Parathyroid adenoma (tissue), 2 donors: ENCODE measurements at regions not wholly inside any gene's neighbourhood (a gene's known extent, or its start where the extent isn't known, plus 50 kb on each side); places are given as distances from the start of the nearest gene placed in this dataset.

Source experiments
- H2AFZ ChIP-seq: fragments of 300-600 bp; sonication (generic); one replicate; pipeline ENCODE4 v1.7.0; 2017; ENCODE audit warnings: antibody characterized with exemption, mild to moderate bottlenecking
- H3K27ac ChIP-seq: fragments of 300-600 bp; sonication (generic); one replicate; pipeline ENCODE4 v1.7.0; 2017
- H3K27me3 ChIP-seq: fragments of 300-600 bp; sonication (generic); one replicate; pipeline ENCODE4 v1.7.0; 2017; ENCODE audit warnings: low read length; ENCODE audit not compliant: control insufficient read depth, insufficient read depth
- H3K36me3 ChIP-seq: fragments of 300-600 bp; sonication (generic); one replicate; pipeline ENCODE4 v1.7.0; 2017; ENCODE audit warnings: low read length; ENCODE audit not compliant: control insufficient read depth, insufficient read depth
- H3K4me1 ChIP-seq: fragments of 300-600 bp; sonication (generic); one replicate; pipeline ENCODE4 v1.7.0; 2017; ENCODE audit warnings: control low read depth
- H3K4me2 ChIP-seq: fragments of 300-600 bp; sonication (generic); one replicate; pipeline ENCODE4 v1.7.0; 2017; ENCODE audit warnings: low read length
- H3K4me3 ChIP-seq: fragments of 300-600 bp; sonication (generic); one replicate; pipeline ENCODE4 v1.7.0; 2017; ENCODE audit warnings: low read depth, low read length
- H3K79me2 ChIP-seq: fragments of 300-600 bp; sonication (generic); one replicate; pipeline ENCODE4 v1.7.0; 2017; ENCODE audit warnings: control low read depth
- H3K9ac ChIP-seq: fragments of 300-600 bp; sonication (generic); one replicate; pipeline ENCODE4 v1.7.0; 2017; ENCODE audit warnings: mild to moderate bottlenecking
- H3K9me3 ChIP-seq: fragments of 300-600 bp; sonication (generic); one replicate; pipeline ENCODE4 v1.7.0; 2017; ENCODE audit warnings: low read length; ENCODE audit not compliant: control insufficient read depth
- CTCF ChIP-seq: fragments of 300-600 bp; sonication (generic); IDR thresholded peaks from one replicate; pipeline ENCODE4 v1.7.0; 2017; ENCODE audit warnings: antibody characterized with exemption, mild to moderate bottlenecking
- donor health status: primary hyperparathyroidism.

- H3K4me2 ChIP-seq: no peak overlapping the region
- H3K9ac ChIP-seq: no peak overlapping the region
- H3K79me2 ChIP-seq: no peaks in the 10 kb centered on the region
- TF ChIP-seq CTCF: no peak
- H3K4me1 ChIP-seq: no peaks in the 10 kb centered on the region
- H3K9me3 ChIP-seq: no peaks in the 10 kb centered on the region
- H2AFZ ChIP-seq: no peak overlapping the region
- no peaks in the 10 kb centered on the region for H3K36me3 ChIP-seq
- no peak overlapping the region for H3K27ac ChIP-seq
- no peaks in the 10 kb centered on the region for H3K27me3 ChIP-seq
- no peak overlapping the region for H3K4me3 ChIP-seq
Measured at GRCh38 chr2:49772299-49772970, 618.1 kb upstream of the FSHR start.

- no peak overlapping the region for H2AFZ ChIP-seq
- H3K4me3 ChIP-seq: no peak overlapping the region
- no peak overlapping the region for H3K4me2 ChIP-seq
- no peak overlapping the region for H3K9ac ChIP-seq
- H3K27ac ChIP-seq: no peak overlapping the region
- H3K79me2 ChIP-seq: no peaks in the 10 kb centered on the region
- no peaks in the 10 kb centered on the region for H3K9me3 ChIP-seq
- no peaks in the 10 kb centered on the region for H3K36me3 ChIP-seq
- H3K27me3 ChIP-seq: no peaks in the 10 kb centered on the region
- peak; percentile 7 for TF ChIP-seq CTCF
- no peaks in the 10 kb centered on the region for H3K4me1 ChIP-seq
Measured at GRCh38 chr2:49770919-49771318, 616.6 kb upstream of the FSHR start.

GRCh38 chr2:49767316-49767715 is 613.0 kb upstream of the FSHR start:
- Histone ChIP-seq H3K9ac (no peak overlapping the region), H3K4me2 (no peak overlapping the region), H3K9me3 (no peaks in the 10 kb centered on the region), H3K4me1 (no peaks in the 10 kb centered on the region), H3K27me3 (no peaks in the 10 kb centered on the region), H3K27ac (no peak overlapping the region), H3K36me3 (no peaks in the 10 kb centered on the region), H3K4me3 (no peak overlapping the region), H2AFZ (no peak overlapping the region), H3K79me2 (no peaks in the 10 kb centered on the region)
- no peak for TF ChIP-seq CTCF

GRCh38 chr2:49755777-49756176 is 601.5 kb upstream of the FSHR start:
- Histone ChIP-seq H3K4me1 (no peaks in the 10 kb centered on the region), H3K9me3 (no peaks in the 10 kb centered on the region), H3K27ac (no peak overlapping the region), H3K4me3 (no peak overlapping the region), H3K9ac (no peak overlapping the region), H3K27me3 (no peaks in the 10 kb centered on the region), H3K4me2 (no peak overlapping the region), H3K79me2 (no peaks in the 10 kb centered on the region), H3K36me3 (no peaks in the 10 kb centered on the region), H2AFZ (no peak overlapping the region)
- TF ChIP-seq CTCF: no peak

GRCh38 chr2:49754381-49754780 is 600.1 kb upstream of the FSHR start:
- H3K9ac ChIP-seq: no peak overlapping the region

More at GRCh38 chr2:49754381-49754780, 600.1 kb upstream of the FSHR start:
- no peak overlapping the region for H2AFZ ChIP-seq
- no peaks in the 10 kb centered on the region for H3K79me2 ChIP-seq
- no peaks in the 10 kb centered on the region for H3K4me1 ChIP-seq
- no peak overlapping the region for H3K4me2 ChIP-seq
- H3K27me3 ChIP-seq: no peaks in the 10 kb centered on the region
- TF ChIP-seq CTCF: no peak
- H3K9me3 ChIP-seq: no peaks in the 10 kb centered on the region
- no peaks in the 10 kb centered on the region for H3K36me3 ChIP-seq
- no peak overlapping the region for H3K4me3 ChIP-seq
- no peak overlapping the region for H3K27ac ChIP-seq
